ENCODE measurements at regions not wholly inside any gene's neighbourhood (a gene's known extent, or its start where the extent isn't known, plus 50 kb on each side); places are given as distances from the start of the nearest gene placed in this dataset.
"Not testable (repeated sequence)": the region's sequence is repeated elsewhere in the genome, so short reads cannot be mapped to it uniquely, and the experiment has no call there.

GRCh38 chr4:116016201-116016600 lies 902.8 kb upstream of the NDST4 start:
- DNase-seq (ENCODE audit: low spot score), result no peak

GRCh38 chr4:116015549-116015948 lies 902.1 kb upstream of the NDST4 start:
- no peak for DNase-seq (ENCODE audit: low spot score)

- DNase-seq (ENCODE audit: low spot score), result no peak
Measured at GRCh38 chr4:116015062-116015461, 901.6 kb upstream of the NDST4 start.

- DNase-seq (ENCODE audit: low spot score), result no peak
Measured at GRCh38 chr4:116010923-116011322, 897.5 kb upstream of the NDST4 start.

- DNase-seq (ENCODE audit: low spot score), result no peak
Measured at GRCh38 chr4:116005806-116006088, 892.3 kb upstream of the NDST4 start.

- no peak for DNase-seq (ENCODE audit: low spot score)
Measured at GRCh38 chr4:116005037-116005805, 891.8 kb upstream of the NDST4 start.

- no peak for DNase-seq (ENCODE audit: low spot score)
Measured at GRCh38 chr4:116001291-116001690, 887.9 kb upstream of the NDST4 start.

GRCh38 chr4:115986573-115986972 lies 873.2 kb upstream of the NDST4 start:
- no peak for DNase-seq (ENCODE audit: low spot score)

GRCh38 chr4:115975421-115976001 lies 862.1 kb upstream of the NDST4 start:
- DNase-seq (ENCODE audit: low spot score), result not testable (repeated sequence)

GRCh38 chr4:115973768-115974167 lies 860.3 kb upstream of the NDST4 start:
- no peak for DNase-seq (ENCODE audit: low spot score)

- peak; percentile 8 for DNase-seq (ENCODE audit: low spot score)
Measured at GRCh38 chr4:115972967-115973366, 859.5 kb upstream of the NDST4 start.

GRCh38 chr4:115970859-115971258 lies 857.4 kb upstream of the NDST4 start:
- DNase-seq (ENCODE audit: low spot score), result no peak

GRCh38 chr4:115969756-115970155 lies 856.3 kb upstream of the NDST4 start:
- no peak for DNase-seq (ENCODE audit: low spot score)

GRCh38 chr4:115965588-115965987 lies 852.2 kb upstream of the NDST4 start:
- no peak for DNase-seq (ENCODE audit: low spot score)

GRCh38 chr4:115956054-115956796 lies 842.8 kb upstream of the NDST4 start:
- not testable (repeated sequence) for DNase-seq (ENCODE audit: low spot score)

GRCh38 chr4:115950806-115951205 lies 837.4 kb upstream of the NDST4 start:
- no peak for DNase-seq (ENCODE audit: low spot score)

- not testable (repeated sequence) for DNase-seq (ENCODE audit: low spot score)
Measured at GRCh38 chr4:115949974-115950743, 836.7 kb upstream of the NDST4 start.

- DNase-seq (ENCODE audit: low spot score), result peak; percentile 28
Measured at GRCh38 chr4:115945026-115945425, 831.6 kb upstream of the NDST4 start.

GRCh38 chr4:115944146-115944905 lies 830.9 kb upstream of the NDST4 start:
- peak; percentile 7 for DNase-seq (ENCODE audit: low spot score)

GRCh38 chr4:115938764-115939443 lies 825.5 kb upstream of the NDST4 start:
- no peak for DNase-seq (ENCODE audit: low spot score)

- DNase-seq (ENCODE audit: low spot score), result no peak
Measured at GRCh38 chr4:115929373-115929772, 816.0 kb upstream of the NDST4 start.
